Ishikawa (cell line): ENCODE measurements at regions not wholly inside any gene's neighbourhood (a gene's known extent, or its start where the extent isn't known, plus 50 kb on each side); places are given as distances from the start of the nearest gene placed in this dataset.

ENCODE experiments used
- CEBPB ChIP-seq: IDR thresholded peaks from 2 replicates; pipeline ENCODE4 v1.6.1; 2012
- EGR1 ChIP-seq: IDR thresholded peaks from 2 replicates; pipeline ENCODE4 v1.6.1; 2012
- EP300 ChIP-seq: IDR thresholded peaks from 2 replicates; pipeline ENCODE4 v1.6.1; 2012; ENCODE audit warnings: borderline replicate concordance
- FOXM1 ChIP-seq: IDR thresholded peaks from 2 replicates; pipeline ENCODE4 v1.6.1; 2012; ENCODE audit warnings: low read depth, borderline replicate concordance
- MAX ChIP-seq: IDR thresholded peaks from 2 replicates; pipeline ENCODE4 v1.6.1; 2012
- NFIC ChIP-seq: IDR thresholded peaks from 2 replicates; pipeline ENCODE4 v1.6.1; 2012
- RAD21 ChIP-seq: IDR thresholded peaks from 2 replicates; pipeline ENCODE4 v1.6.1; 2012; ENCODE audit warnings: low read depth
- REST ChIP-seq: IDR thresholded peaks from 2 replicates; pipeline ENCODE4 v1.6.1; 2012; ENCODE audit warnings: low read depth, mild to moderate bottlenecking
- TAF1 ChIP-seq: IDR thresholded peaks from 2 replicates; pipeline ENCODE4 v1.6.1; 2012; ENCODE audit warnings: low read depth, mild to moderate bottlenecking
- ZBTB7A ChIP-seq: IDR thresholded peaks from 2 replicates; pipeline ENCODE4 v1.6.1; 2012; ENCODE audit warnings: low read depth

- no peak for TF ChIP-seq MAX
- TF ChIP-seq REST: no peak
- no peak for TF ChIP-seq TAF1
- no peak for TF ChIP-seq EGR1
- no peak for TF ChIP-seq RAD21
- TF ChIP-seq EP300: no peak
- TF ChIP-seq ZBTB7A: no peak
- no peak for TF ChIP-seq NFIC
- no peak for TF ChIP-seq FOXM1
- no peak for TF ChIP-seq CEBPB
These were observed 290.2 kb downstream of the LPIN1 start for GRCh38 chr2:12036640-12036983.
